GM19438 (cell line): ENCODE measurements at regions not wholly inside any gene's neighbourhood (a gene's known extent, or its start where the extent isn't known, plus 50 kb on each side); places are given as distances from the start of the nearest gene placed in this dataset.
"Not testable (repeated sequence)": the region's sequence is repeated elsewhere in the genome, so short reads cannot be mapped to it uniquely, and the experiment has no call there.

ENCODE experiments used
- ATAC-seq: cut with Tn5 transposase; IDR thresholded peaks from one replicate; pipeline ENCODE4 v1.9.1; 2021; ENCODE audit warnings: low read depth; ENCODE audit not compliant: unreplicated experiment

DNA sequence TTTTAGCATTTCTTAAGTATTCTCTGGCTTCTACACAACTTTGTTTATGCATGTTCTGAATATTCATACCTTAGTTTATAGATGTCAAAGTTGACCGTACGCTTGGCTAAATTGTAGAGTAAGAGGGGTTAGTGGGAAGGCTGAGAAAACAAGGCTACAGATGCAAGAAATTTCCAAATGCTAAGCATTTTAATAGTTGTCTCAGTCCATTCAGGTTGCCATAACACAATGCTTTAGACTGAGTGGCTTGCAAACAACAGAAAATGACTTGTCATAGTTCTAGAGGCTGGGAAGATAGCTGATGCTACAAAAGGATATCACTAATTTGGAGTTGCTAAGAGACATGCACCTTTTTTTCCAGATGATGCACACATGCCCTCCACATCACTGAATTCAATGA lies 53.0 kb upstream of the C1QTNF3 start:
- not testable (repeated sequence) for ATAC-seq

GRCh38 chr5:34099891-34100290 lies 56.9 kb upstream of the C1QTNF3 start:
- ATAC-seq: not testable (repeated sequence)

- not testable (repeated sequence) for ATAC-seq
Measured at GRCh38 chr5:34101567-34101966, 58.6 kb upstream of the C1QTNF3 start.

GRCh38 chr5:34108897-34109296 lies 65.9 kb upstream of the C1QTNF3 start:
- ATAC-seq: not testable (repeated sequence)

GRCh38 chr5:34124280-34124679 lies 81.3 kb upstream of the C1QTNF3 start:
- ATAC-seq: not testable (repeated sequence)

DNA sequence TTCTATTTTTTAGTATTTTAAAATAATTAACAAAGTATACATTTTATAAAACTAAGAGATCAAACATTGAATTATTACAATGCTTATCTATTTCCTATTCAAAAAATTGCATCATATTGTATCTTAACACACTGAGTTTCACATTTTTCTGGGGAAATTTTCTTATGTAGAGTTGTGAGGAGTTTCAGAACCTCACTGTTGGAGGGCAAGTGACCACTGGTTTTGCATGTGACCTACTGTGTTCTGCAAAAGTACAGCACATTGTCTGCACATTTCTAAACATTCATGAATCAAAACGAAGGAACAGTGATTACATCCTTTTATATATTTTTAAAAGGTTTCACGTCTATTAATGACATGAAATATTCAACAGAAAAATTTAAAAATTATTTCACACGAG lies 82.3 kb upstream of the C1QTNF3 start:
- not testable (repeated sequence) for ATAC-seq

DNA sequence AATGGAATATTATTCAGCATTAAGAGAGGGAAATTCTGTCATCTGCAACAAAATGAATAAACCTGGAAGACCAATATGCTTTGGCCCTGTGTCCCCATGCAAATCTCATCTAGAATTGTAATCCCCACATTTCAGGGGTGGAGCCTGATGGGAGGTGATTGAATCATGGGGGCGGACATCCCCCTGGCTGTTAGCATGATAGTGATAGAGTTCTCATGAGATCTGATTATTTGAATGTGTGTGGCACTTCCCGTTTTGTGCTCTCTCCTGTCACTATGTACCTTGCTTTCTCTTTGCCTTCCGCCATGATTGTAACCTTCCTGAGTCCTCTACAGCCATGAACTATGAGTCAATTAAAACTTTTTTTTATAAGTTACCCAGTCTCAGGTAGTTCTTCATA lies 83.7 kb upstream of the C1QTNF3 start:
- not testable (repeated sequence) for ATAC-seq

DNA sequence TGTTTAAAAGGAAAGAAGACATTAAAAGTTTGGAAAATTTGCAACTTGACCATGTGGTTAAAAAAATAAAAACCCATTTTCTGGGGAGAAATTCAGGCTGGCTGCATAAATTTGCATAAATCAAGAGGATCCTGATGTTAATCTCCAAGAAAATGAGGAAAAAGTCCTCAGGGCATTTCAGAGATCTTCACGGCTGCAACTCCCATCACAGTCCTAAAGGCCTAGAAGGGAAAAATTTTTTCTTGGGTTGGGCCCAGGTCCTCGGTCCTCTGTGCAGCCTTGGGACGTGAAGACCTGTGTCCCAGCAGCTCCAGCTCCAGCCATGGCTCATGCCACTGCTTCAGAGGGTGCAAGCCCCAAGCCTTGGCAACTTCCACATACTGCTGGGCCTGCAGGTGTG lies 84.8 kb upstream of the C1QTNF3 start:
- not testable (repeated sequence) for ATAC-seq

- ATAC-seq: not testable (repeated sequence)
Measured at GRCh38 chr5:34128890-34129289, 85.9 kb upstream of the C1QTNF3 start.

GRCh38 chr5:34154988-34155387 lies 112.0 kb upstream of the C1QTNF3 start:
- not testable (repeated sequence) for ATAC-seq

GRCh38 chr5:34156703-34157414 lies 113.8 kb upstream of the C1QTNF3 start:
- ATAC-seq: not testable (repeated sequence)

GRCh38 chr5:34160904-34161303 lies 117.9 kb upstream of the C1QTNF3 start:
- ATAC-seq: not testable (repeated sequence)

DNA sequence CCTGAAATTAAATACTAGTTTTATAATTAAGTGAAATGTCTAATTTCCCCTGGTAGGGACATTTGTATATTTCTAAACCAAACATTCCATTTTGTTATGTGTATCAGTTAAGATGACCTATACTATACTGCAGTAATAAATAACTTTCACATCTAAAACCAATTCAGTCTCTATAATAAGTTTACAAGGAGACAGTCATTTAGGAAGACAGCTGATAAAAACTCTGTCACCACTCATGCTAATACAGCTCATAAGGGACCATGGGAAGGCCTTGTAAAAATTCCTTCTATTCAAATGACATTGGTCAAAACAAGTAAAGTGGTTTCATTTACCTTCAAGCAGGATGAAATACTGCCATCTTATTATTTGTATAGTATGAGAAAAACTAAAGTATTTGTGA lies 128.4 kb upstream of the C1QTNF3 start:
- ATAC-seq: not testable (repeated sequence)

GRCh38 chr5:34179453-34180190 lies 136.6 kb upstream of the C1QTNF3 start:
- not testable (repeated sequence) for ATAC-seq

DNA sequence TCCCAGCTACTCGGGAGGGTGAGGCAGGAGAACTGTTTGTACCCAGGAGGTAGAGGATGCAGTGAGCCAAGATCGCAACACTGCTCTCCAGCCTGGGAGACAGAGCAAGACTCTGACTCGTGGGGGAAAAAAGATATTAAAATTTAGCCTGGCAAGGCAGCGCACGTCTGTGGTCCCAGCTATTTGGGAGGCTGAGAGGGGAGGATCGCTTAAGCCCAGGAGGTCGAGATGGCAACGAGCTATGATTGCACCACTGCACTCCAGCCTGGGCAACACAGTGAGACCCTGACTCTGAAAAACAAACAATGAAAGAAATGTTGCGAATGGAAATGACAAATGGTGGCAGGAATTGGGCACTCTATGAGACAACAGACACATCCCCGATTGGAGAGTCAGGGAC lies 137.2 kb upstream of the C1QTNF3 start:
- ATAC-seq: not testable (repeated sequence)

GRCh38 chr5:34180940-34181614 lies 138.1 kb upstream of the C1QTNF3 start:
- ATAC-seq: not testable (repeated sequence)

GRCh38 chr5:34185005-34185404 lies 142.0 kb upstream of the C1QTNF3 start:
- ATAC-seq: not testable (repeated sequence)

GRCh38 chr5:34185572-34185971 lies 142.6 kb upstream of the C1QTNF3 start:
- not testable (repeated sequence) for ATAC-seq

DNA sequence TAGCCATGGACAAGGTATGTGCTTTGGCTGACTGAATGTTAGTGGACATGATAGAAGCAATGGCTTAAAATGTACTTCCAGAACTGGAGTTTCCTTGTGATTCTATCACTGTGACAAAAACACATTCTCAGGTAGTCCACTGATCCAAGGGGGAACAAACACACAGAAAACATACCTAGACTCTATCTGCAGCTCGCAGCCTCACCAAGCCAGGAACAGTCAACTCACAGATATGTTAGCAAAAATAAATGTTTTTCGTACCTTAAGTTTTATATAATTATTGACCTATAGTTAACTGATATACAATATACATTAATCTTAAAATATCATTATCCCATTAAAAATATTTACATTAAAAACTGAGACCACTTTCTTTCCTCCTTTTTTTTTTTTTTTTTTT lies 143.1 kb upstream of the C1QTNF3 start:
- not testable (repeated sequence) for ATAC-seq

GRCh38 chr5:34186865-34187264 lies 143.9 kb upstream of the C1QTNF3 start:
- not testable (repeated sequence) for ATAC-seq

- not testable (repeated sequence) for ATAC-seq
Measured at GRCh38 chr5:34187441-34187840, 144.4 kb upstream of the C1QTNF3 start.
